Adrenal gland (tissue), 9 donors: ENCODE measurements at regions not wholly inside any gene's neighbourhood (a gene's known extent, or its start where the extent isn't known, plus 50 kb on each side); places are given as distances from the start of the nearest gene placed in this dataset.

ENCODE experiments used
- DNase-seq, 7 donors: peaks; one replicate each; pipeline ENCODE4 v3.0.0-alpha.2; 2019 to 2020
- H3K27ac ChIP-seq, 5 donors: fragments of 200-600 bp; sonication (generic) in 4 of 5; 1 replicate in 3 of 5; 2 replicates in 2 of 5; pipeline versions ENCODE4 v1.5.1 to v1.8.0; 2016 to 2020; ENCODE audit warnings: mild to moderate bottlenecking in 1 of 5
- H3K27me3 ChIP-seq: fragments of 200-600 bp; 2 replicates; pipeline ENCODE4 v1.8.0; 2021
- H3K36me3 ChIP-seq, 2 donors: fragments of 200-600 bp; replicated peaks in 1 of 2; 1 replicate in 1 of 2; 2 replicates in 1 of 2; pipeline versions ENCODE4 v1.5.1 to v1.8.0; 2018 to 2022
- H3K4me1 ChIP-seq, 2 donors: fragments of 200-600 bp; replicated peaks in 1 of 2; 1 replicate in 1 of 2; 2 replicates in 1 of 2; pipeline versions ENCODE4 v1.5.1 to v1.8.0; 2018 to 2021
- H3K4me3 ChIP-seq, 4 donors: fragments of 200-600 bp; sonication (generic) in 3 of 4; one replicate each; pipeline ENCODE4 v1.5.1; 2016 to 2018
- H3K9me3 ChIP-seq, 3 donors: fragments of 200-600 bp; sonication (generic) in 1 of 3; replicated peaks in 1 of 3; 1 replicate in 2 of 3; 2 replicates in 1 of 3; pipeline versions ENCODE4 v1.5.1 to v1.8.0; 2016 to 2021
- CTCF ChIP-seq, 6 experiments: fragments of 450-650 bp in 4 of 6; fragments of 200-600 bp in 2 of 6; sonication (generic) in 1 of 6; IDR thresholded peaks; 1 replicate in 5 of 6; 2 replicates in 1 of 6; pipeline versions ENCODE4 v1.5.1 to v1.8.0; 2016 to 2021; ENCODE audit warnings: antibody characterized with exemption in 6 of 6, mild to moderate bottlenecking in 2 of 6, moderate library complexity in 1 of 6
- POLR2A ChIP-seq, 2 donors: fragments of 450-650 bp; IDR thresholded peaks; one replicate each; pipeline ENCODE4 v1.6.1; 2017; ENCODE audit warnings: antibody characterized with exemption in 2 of 2, mild to moderate bottlenecking in 2 of 2, moderate library complexity in 1 of 2
- WGBS, 4 donors: extraction: QIAGEN DNeasy Blood & Tissue Kit in 2 of 4; methylation state at CpG; one replicate each; pipeline versions ENCODE4 v1.1.5 to v1.1.7; 2013 to 2017; 5-methylcytosine and 5-hydroxymethylcytosine counted together
- intact Hi-C, 2 donors: fragments of 100-400 bp; cut with DNase I; formaldehyde crosslinking; loops; one replicate each; pipeline versions ENCODE4 v1.14.1 to v1.15.0; 2022 to 2023
- donor health status: healthy with polysubstance abuse.
- donor health status: Bipolar disorder and iron deficiency.
- donor health status: DM: yes; HTN: yes; CAD: no.
- donor health status: DM: no; HTN: no; CAD: no.
- donor health status: DM: no; HTN: no; CAD: no.

GRCh38 chr2:71862921-71863320 is 284.7 kb downstream of the CYP26B1 start:
- no peak overlapping the region for H3K27ac ChIP-seq
- intact Hi-C loops: no loop called here
- no peaks in the 10 kb centered on the region for H3K9me3 ChIP-seq
- no peak overlapping the region for H3K4me3 ChIP-seq
- no peaks in the 10 kb centered on the region for H3K4me1 ChIP-seq
- H3K27me3 ChIP-seq: no peaks in the 10 kb centered on the region
- TF ChIP-seq POLR2A (IDR thresholded peaks at IDR 0.05) (no peak), CTCF (IDR thresholded peaks at IDR 0.05) (no peak)
- H3K36me3 ChIP-seq: no peaks in the 10 kb centered on the region
- DNase-seq: no peak
- WGBS, 4 donors: 53 to 59% (median 55%) methylated on average over 3 of the region's 3 CpGs

GRCh38 chr2:71861186-71862160 is 286.2 kb downstream of the CYP26B1 start:
- 77 to 93% (median 84%) methylated on average over 15 to 17 of the region's 17 CpGs for WGBS, 4 donors
- Histone ChIP-seq H3K27me3 (no peaks in the 10 kb centered on the region), H3K9me3 (no peaks in the 10 kb centered on the region), H3K4me1 (no peaks in the 10 kb centered on the region), H3K27ac (no peak overlapping the region), H3K36me3 (no peaks in the 10 kb centered on the region), H3K4me3 (no peak overlapping the region)
- TF ChIP-seq CTCF (IDR thresholded peaks at IDR 0.05) (no peak), POLR2A (IDR thresholded peaks at IDR 0.05) (no peak)
- intact Hi-C loops: no loop called here
- peak in 1 of 7 donors; percentile 13 for DNase-seq

DNA sequence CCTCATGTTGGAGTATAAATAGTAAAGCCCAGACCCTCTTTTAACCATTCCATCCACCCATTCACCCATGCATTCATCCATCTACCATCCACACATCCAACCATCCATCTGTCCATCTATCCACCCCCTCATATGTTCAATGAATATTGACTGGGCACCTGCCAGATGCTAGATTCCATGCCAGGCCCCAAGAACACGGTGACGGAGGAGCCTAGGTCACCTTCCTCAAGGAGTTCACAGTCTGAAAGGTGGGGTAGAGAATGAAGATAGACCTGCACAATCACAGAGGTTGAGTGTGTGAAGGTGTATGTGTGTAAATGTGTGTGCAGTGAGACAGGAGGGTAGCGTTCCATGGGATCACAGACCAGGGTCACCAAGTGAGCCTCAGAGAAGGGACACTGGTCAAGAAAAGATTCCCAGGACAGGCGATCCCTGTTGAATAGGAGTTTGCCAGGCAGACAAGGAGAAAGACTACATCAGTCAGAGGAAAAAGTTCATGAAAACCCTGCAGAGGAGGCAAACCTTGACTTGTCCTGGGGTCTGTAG is 287.2 kb downstream of the CYP26B1 start:
- Histone ChIP-seq H3K36me3 (no peaks in the 10 kb centered on the region), H3K9me3 (no peaks in the 10 kb centered on the region), H3K27me3 (no peaks in the 10 kb centered on the region), H3K4me3 (no peak overlapping the region), H3K27ac (no peak overlapping the region), H3K4me1 (no peaks in the 10 kb centered on the region)
- 83 to 93% (median 89%) methylated on average over 4 of the region's 4 CpGs for WGBS, 4 donors
- TF ChIP-seq POLR2A (IDR thresholded peaks at IDR 0.05): no peak
- no peak for TF ChIP-seq CTCF (IDR thresholded peaks at IDR 0.05)
- DNase-seq: peak in 1 of 7 donors; percentile 11
- intact Hi-C loops: no loop called here

DNA sequence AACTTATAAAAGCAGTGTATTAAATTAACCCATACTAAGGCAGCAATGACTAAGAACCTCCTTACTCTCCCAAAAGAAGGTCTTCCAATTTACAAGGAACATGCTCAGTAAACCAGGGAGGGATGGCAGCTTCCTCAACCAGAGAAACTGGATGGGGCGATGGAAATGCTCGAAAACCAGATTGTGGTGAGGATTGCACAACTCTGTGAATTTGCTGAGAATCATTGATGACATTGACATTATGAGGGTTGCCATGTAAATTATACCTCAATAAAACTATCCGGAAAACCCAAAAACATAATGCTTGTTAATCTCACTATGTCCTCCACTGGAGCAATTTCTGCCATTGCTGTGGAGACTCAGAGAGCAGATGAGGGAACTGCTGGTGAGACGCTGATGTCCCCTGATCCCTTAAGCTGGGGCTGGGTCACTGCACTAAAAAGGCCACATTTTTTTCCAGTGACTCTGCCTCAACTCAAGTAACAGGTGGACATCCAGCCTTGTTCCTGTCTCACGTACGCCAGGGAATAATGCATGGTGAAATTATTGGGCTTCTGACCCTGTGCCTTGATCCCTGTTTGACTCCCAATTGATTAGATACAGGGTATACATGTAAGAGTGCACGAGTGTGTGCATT is 288.3 kb downstream of the CYP26B1 start:
- Histone ChIP-seq H3K9me3 (no peaks in the 10 kb centered on the region), H3K4me3 (no peak overlapping the region), H3K27me3 (no peaks in the 10 kb centered on the region), H3K4me1 (no peaks in the 10 kb centered on the region), H3K27ac (no peak overlapping the region), H3K36me3 (no peaks in the 10 kb centered on the region)
- 86 to 94% (median 89%) methylated on average over 7 of the region's 7 CpGs for WGBS, 4 donors
- TF ChIP-seq POLR2A (IDR thresholded peaks at IDR 0.05) (no peak), CTCF (IDR thresholded peaks at IDR 0.05) (no peak)
- intact Hi-C loops: no loop called here
- no peak for DNase-seq
